NCI-H2171 treated with DMSO at 0.1 percent for 48 hours (cell line): ENCODE measurements at regions not wholly inside any gene's neighbourhood (a gene's known extent, or its start where the extent isn't known, plus 50 kb on each side); places are given as distances from the start of the nearest gene placed in this dataset.

Source experiments
- DNase-seq: peaks from one replicate; lab custom pipeline; 2025; lab: John Stamatoyannopoulos, UW

GRCh38 chr18:8536922-8537321 lies 72.3 kb upstream of the RAB12 start:
- peak; percentile 76 for DNase-seq

DNA sequence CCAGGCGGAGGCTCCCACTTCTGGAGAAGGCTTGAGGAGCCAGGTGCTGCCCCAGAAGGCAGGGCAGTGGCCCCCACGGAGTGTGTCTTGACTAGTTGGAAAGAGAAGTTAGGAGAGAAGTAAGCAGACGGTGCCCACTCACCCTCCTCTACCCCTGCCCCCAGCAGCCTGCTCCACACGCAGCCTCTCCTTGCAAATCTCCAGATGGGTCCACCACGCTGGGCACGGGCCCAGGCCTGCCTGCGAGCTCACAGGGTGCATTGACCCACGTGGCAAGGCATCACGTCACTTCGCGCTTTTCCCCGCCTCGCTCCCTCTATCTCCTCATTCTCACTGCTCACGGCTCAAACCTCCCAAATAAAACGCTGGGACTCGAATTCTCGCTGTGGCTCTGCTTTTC lies 71.8 kb upstream of the RAB12 start:
- peak; percentile 85 for DNase-seq

- no peak for DNase-seq
Observed at GRCh38 chr18:8538935-8539334, 70.3 kb upstream of the RAB12 start.

- no peak for DNase-seq
Observed at GRCh38 chr18:8546677-8547076, 62.6 kb upstream of the RAB12 start.

DNA sequence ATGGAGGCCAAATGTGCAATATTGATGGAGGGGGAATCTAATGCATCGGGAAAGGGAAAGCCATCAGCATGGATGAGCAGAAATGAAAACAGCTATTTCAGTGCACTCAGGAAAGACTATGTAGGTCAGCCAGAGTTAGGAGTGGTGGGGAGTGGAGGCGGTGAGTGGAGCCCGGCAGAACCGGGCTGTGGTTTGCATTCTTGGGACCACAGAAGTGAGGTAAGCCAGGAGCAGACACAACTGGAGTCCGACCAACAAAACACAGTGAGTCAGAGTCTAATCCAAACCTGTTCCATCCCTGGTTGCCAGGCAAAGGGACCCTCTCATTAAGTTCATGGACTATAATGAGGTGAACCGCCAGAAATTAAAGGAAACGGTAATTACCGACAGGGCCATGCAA lies 61.1 kb upstream of the RAB12 start:
- DNase-seq, result no peak

DNA sequence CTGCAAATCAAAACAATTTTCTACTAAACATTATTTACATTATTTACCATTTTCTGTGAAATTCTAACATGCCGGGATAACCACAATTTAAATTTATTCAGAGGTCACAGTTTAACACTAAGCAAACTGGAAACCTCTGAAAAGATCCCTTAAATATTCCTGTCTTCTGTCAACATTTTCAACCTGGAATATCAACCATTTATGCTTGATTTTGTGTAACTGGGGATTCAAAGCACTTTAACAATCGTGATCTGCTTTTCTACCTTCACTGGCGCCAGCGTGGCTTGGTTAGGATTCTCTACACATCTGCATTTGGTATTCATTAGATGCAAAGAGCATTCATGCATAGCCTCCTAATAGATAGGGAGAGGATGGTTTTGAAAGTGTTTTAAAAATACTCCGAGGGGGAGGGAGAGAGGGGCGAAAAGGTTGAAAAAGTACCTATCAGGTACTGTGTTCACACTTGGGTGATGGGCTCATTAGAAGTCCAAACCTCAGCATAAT lies 59.9 kb upstream of the RAB12 start:
- no peak for DNase-seq

DNA sequence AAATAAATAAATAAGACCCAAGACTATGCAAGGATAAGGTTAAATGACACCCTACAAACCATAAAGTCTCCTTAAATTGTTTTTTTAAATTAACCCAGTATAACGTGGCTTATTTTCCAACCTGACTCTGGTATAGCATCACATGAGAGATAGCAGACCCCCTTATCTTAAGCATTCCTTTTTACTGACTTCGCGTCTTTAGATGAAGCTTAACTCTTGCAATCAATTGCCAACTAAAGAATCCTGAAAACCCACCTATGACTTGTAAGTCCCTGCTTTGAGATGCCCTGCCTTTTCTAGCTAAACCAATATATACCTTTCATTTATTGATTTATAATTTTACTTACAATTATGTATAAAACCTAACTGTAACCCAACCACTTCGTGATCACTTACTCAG lies 57.1 kb upstream of the RAB12 start:
- DNase-seq, result no peak

GRCh38 chr18:8554354-8554753 lies 54.9 kb upstream of the RAB12 start:
- no peak for DNase-seq

DNA sequence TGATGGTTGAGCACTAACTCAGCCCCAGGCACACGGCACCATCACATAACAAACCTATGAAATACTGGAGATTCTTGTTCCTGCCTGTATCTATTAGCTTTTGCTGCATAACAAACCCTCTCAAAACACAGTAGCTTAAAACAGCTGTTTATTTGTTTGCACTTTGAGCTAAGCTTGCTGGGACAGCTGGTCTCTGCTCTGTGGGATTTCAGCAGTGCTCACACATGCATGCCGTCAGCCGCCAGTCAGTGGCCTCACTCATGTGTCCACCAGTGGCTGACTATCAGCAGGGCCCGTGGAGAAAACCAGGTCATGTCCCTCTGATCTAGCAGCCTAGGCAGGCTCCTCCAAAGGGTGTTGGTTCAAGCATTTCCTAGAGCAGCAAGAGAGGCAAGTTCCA lies 52.8 kb upstream of the RAB12 start:
- peak; percentile 12 for DNase-seq
